H1 (cell line): ENCODE measurements at regions not wholly inside any gene's neighbourhood (a gene's known extent, or its start where the extent isn't known, plus 50 kb on each side); places are given as distances from the start of the nearest gene placed in this dataset.

Experiments used
- ASH2L ChIP-seq: fragments of 200-600, 300-600 bp; sonication (generic); IDR thresholded peaks from one replicate; pipeline ENCODE4 v1.7.1; 2017; ENCODE audit warnings: low read length
- ATF2 ChIP-seq: IDR thresholded peaks from 2 replicates; pipeline ENCODE4 v1.6.1; 2012; ENCODE audit warnings: low read length, inconsistent platforms
- BACH1 ChIP-seq: IDR thresholded peaks from 2 replicates; pipeline ENCODE4 v1.6.1; 2012; ENCODE audit warnings: low read length, improper control_type of control experiment
- CBX5 ChIP-seq: fragments of 300-800, 300-1000 bp; sonication (generic); IDR thresholded peaks from 2 replicates; pipeline ENCODE4 v1.7.1; 2016; ENCODE audit warnings: antibody characterized with exemption, low read length, low read depth
- CHD1 ChIP-seq: IDR thresholded peaks from 2 replicates; pipeline ENCODE4 v1.6.1; 2012; ENCODE audit warnings: low read depth, low read length, improper control_type of control experiment
- EP300 ChIP-seq, 2 experiments: IDR thresholded peaks; 1 replicate in 1 of 2; 2 replicates in 1 of 2; pipeline ENCODE4 v1.6.1; 2011 to 2012; ENCODE audit warnings: low read depth in 2 of 2, low read length in 2 of 2, mild to moderate bottlenecking in 2 of 2, borderline replicate concordance in 1 of 2, inconsistent platforms in 1 of 2, moderate library complexity in 1 of 2
- FOSL1 ChIP-seq: IDR thresholded peaks from 2 replicates; pipeline ENCODE4 v1.6.1; 2011; ENCODE audit warnings: mild to moderate bottlenecking, low read depth, low read length, moderate library complexity; ENCODE audit not compliant: insufficient read depth
- GABPA ChIP-seq: IDR thresholded peaks from 2 replicates; pipeline ENCODE4 v1.6.1; 2011; ENCODE audit warnings: mild to moderate bottlenecking, low read length, moderate library complexity, borderline replicate concordance; ENCODE audit not compliant: insufficient read depth
- GTF2F1 ChIP-seq: IDR thresholded peaks from 2 replicates; pipeline ENCODE4 v1.6.1; 2012; ENCODE audit warnings: low read depth, low read length, improper control_type of control experiment, borderline replicate concordance
- JUN ChIP-seq: IDR thresholded peaks from 2 replicates; pipeline ENCODE4 v1.6.1; 2011; ENCODE audit warnings: low read depth, mild to moderate bottlenecking, improper control_type of control experiment, low read length
- JUND ChIP-seq: IDR thresholded peaks from 2 replicates; pipeline ENCODE4 v1.6.1; 2011; ENCODE audit warnings: mild to moderate bottlenecking, improper control_type of control experiment, low read length
- SIX5 ChIP-seq: IDR thresholded peaks from 2 replicates; pipeline ENCODE4 v1.6.1; 2011; ENCODE audit warnings: mild to moderate bottlenecking, low read depth, low read length
- SP1 ChIP-seq: IDR thresholded peaks from 2 replicates; pipeline ENCODE4 v1.6.1; 2011; ENCODE audit warnings: low read depth, low read length
- SRF ChIP-seq: IDR thresholded peaks from 2 replicates; pipeline ENCODE4 v1.6.1; 2011; ENCODE audit warnings: mild to moderate bottlenecking, low read depth, low read length, moderate library complexity
- SUZ12 ChIP-seq: fragments of 200-600 bp; sonication (generic); IDR thresholded peaks from 2 replicates; pipeline ENCODE4 v1.6.1; 2012; ENCODE audit warnings: mild to moderate bottlenecking, inconsistent platforms, low read length, moderate library complexity, mixed read lengths
- TAF1 ChIP-seq: IDR thresholded peaks from 2 replicates; pipeline ENCODE4 v1.6.1; 2011; ENCODE audit warnings: mild to moderate bottlenecking, low read depth, low read length
- ZNF274 ChIP-seq: IDR thresholded peaks from 2 replicates; pipeline ENCODE4 v1.7.0; 2012; ENCODE audit warnings: low read length, borderline replicate concordance; ENCODE audit errors: extremely low read depth

- TF ChIP-seq BACH1 (no peak), GTF2F1 (no peak), SP1 (no peak), JUN (no peak), SRF (no peak), JUND (no peak), TAF1 (no peak), SIX5 (no peak), EP300 (IDR thresholded peaks at IDR 0.05; ENCODE audit: borderline replicate concordance in 1 of 2, low read depth in 2 of 2, low read length in 2 of 2) (no peak), ATF2 (no peak), CHD1 (no peak), ASH2L (no peak), GABPA (no peak), FOSL1 (no peak), CBX5 (no peak), ZNF274 (no peak), SUZ12 (no peak)
Measured at GRCh38 chr1:213484333-213484732, 433.3 kb downstream of the RPS6KC1 start (continued).
